ENCODE measurements at regions not wholly inside any gene's neighbourhood (a gene's known extent, or its start where the extent isn't known, plus 50 kb on each side); places are given as distances from the start of the nearest gene placed in this dataset.

DNA sequence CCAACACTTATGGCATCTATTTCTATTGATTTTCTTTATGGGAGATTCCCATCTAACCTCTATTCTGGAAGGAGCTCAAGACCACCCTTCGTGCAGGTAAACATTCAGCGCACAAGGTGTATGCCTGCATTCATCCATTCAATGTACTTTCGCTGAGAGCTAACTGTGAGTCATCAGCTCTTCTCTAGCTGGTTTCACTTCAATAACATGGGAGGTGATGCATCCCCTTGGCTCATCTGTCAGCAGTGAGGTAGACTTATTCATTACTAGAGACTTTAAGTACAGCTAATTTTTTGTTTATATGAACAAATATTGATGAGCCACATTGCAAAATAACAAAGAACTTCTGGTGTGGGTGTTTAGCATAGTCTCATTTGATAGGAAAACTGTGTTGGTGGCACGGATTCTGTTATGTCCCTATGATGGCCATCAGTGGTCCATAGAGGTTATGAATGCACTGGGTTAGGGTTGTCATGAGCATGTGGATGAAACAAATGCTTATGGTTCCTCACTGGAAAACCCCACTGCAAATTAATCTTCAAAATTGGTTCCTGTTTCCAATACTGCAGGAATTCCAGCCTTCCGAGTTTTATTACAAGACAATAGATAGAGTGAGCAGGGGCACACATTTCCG is 1151.0 kb downstream of the BCL11B start:
- TF ChIP-seq, protein P1, sequence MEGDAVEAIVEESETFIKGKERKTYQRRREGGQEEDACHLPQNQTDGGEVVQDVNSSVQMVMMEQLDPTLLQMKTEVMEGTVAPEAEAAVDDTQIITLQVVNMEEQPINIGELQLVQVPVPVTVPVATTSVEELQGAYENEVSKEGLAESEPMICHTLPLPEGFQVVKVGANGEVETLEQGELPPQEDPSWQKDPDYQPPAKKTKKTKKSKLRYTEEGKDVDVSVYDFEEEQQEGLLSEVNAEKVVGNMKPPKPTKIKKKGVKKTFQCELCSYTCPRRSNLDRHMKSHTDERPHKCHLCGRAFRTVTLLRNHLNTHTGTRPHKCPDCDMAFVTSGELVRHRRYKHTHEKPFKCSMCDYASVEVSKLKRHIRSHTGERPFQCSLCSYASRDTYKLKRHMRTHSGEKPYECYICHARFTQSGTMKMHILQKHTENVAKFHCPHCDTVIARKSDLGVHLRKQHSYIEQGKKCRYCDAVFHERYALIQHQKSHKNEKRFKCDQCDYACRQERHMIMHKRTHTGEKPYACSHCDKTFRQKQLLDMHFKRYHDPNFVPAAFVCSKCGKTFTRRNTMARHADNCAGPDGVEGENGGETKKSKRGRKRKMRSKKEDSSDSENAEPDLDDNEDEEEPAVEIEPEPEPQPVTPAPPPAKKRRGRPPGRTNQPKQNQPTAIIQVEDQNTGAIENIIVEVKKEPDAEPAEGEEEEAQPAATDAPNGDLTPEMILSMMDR (IDR thresholded peaks at IDR 0.05): no peak
- no peak for TF ChIP-seq ZFX (IDR thresholded peaks at IDR 0.05; ENCODE audit: borderline replicate concordance)
